ENCODE measurements at regions not wholly inside any gene's neighbourhood (a gene's known extent, or its start where the extent isn't known, plus 50 kb on each side); places are given as distances from the start of the nearest gene placed in this dataset.

DNA sequence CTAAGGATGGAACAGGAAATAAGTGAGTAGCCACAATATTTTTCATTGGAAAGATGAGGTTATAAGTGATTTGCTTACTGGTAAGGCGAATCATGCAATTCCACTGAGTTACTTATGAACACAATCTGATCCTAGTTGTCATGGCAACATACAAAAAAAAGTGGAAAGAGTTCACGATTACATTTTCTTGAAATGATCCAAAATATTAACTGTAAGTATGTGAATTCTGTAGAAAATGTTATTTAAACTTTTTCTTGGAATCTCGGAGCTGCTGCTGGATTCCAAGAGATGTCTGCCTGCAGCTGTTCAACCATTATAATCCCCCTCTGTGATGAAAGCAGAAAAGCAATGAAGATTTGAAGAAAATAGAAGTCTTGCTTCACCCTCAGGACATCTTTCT, 120.5 kb downstream of the KBTBD8 start:
- Histone ChIP-seq H2AFZ (ENCODE audit: low read depth, low read length) (no peak overlapping the region), H3K9me3 (ENCODE audit: low read length) (no peaks in the 10 kb centered on the region), H3K36me3 (ENCODE audit: insufficient read depth, low read length) (no peaks in the 10 kb centered on the region), H3K27me3 (ENCODE audit: insufficient read depth, low read depth, low read length) (no peaks in the 10 kb centered on the region), H4K20me1 (ENCODE audit: insufficient read depth) (no peaks in the 10 kb centered on the region), H3K4me3 (ENCODE audit: low read length) (no peak overlapping the region), H3F3A (ENCODE audit: insufficient read depth, low read length, poor library complexity, severe bottlenecking) (no peaks in the 10 kb centered on the region), H3K9me2 (ENCODE audit: insufficient read depth, low read length) (no peaks in the 10 kb centered on the region), H3K79me2 (replicated peaks; ENCODE audit: insufficient read depth, low read length) (no peaks in the 10 kb centered on the region), H3K4me2 (ENCODE audit: low read length) (no peak overlapping the region), H3K9ac (ENCODE audit: low read length) (no peak overlapping the region), H3K27ac (ENCODE audit: low read length) (no peak overlapping the region)
- TF ChIP-seq EZH2 (IDR thresholded peaks at IDR 0.05; ENCODE audit: borderline replicate concordance, insufficient read depth, low read length, poor library complexity, severe bottlenecking) (no peak), SMC3 (conservative IDR thresholded peaks at IDR 0.05; ENCODE audit: poor library complexity) (no peak)

GRCh38 chr3:67123914-67124313, 125.8 kb downstream of the KBTBD8 start:
- Histone ChIP-seq H3K9me3 (ENCODE audit: low read length) (no peaks in the 10 kb centered on the region), H3K9ac (ENCODE audit: low read length) (no peak overlapping the region), H3F3A (ENCODE audit: insufficient read depth, low read length, poor library complexity, severe bottlenecking) (no peaks in the 10 kb centered on the region), H3K36me3 (ENCODE audit: insufficient read depth, low read length) (no peaks in the 10 kb centered on the region), H3K9me2 (ENCODE audit: insufficient read depth, low read length) (no peaks in the 10 kb centered on the region), H2AFZ (ENCODE audit: low read depth, low read length) (no peak overlapping the region), H3K27me3 (ENCODE audit: insufficient read depth, low read depth, low read length) (no peaks in the 10 kb centered on the region), H3K4me3 (ENCODE audit: low read length) (no peak overlapping the region), H3K79me2 (replicated peaks; ENCODE audit: insufficient read depth, low read length) (no peaks in the 10 kb centered on the region), H3K4me2 (ENCODE audit: low read length) (no peak overlapping the region), H4K20me1 (ENCODE audit: insufficient read depth) (no peaks in the 10 kb centered on the region), H3K27ac (ENCODE audit: low read length) (no peak overlapping the region)
- TF ChIP-seq SMC3 (conservative IDR thresholded peaks at IDR 0.05; ENCODE audit: poor library complexity) (no peak), POLR2AphosphoS5 (IDR thresholded peaks at IDR 0.05) (no peak), EP300 (conservative IDR thresholded peaks at IDR 0.05; ENCODE audit: poor library complexity, severe bottlenecking) (no peak), TAF1 (IDR thresholded peaks at IDR 0.05; ENCODE audit: low read depth) (no peak), RAD21 (conservative IDR thresholded peaks at IDR 0.05) (no peak), MXI1 (conservative IDR thresholded peaks at IDR 0.05; ENCODE audit: poor library complexity, severe bottlenecking) (no peak), EZH2 (IDR thresholded peaks at IDR 0.05; ENCODE audit: borderline replicate concordance, insufficient read depth, low read length, poor library complexity, severe bottlenecking) (no peak), REST (IDR thresholded peaks at IDR 0.05; ENCODE audit: borderline replicate concordance) (no peak)

GRCh38 chr3:67127254-67127653, 129.1 kb downstream of the KBTBD8 start:
- H3K27ac ChIP-seq (ENCODE audit: low read length) = no peak overlapping the region
- H3K36me3 ChIP-seq (ENCODE audit: insufficient read depth, low read length) = no peaks in the 10 kb centered on the region
- no peaks in the 10 kb centered on the region for H3K27me3 ChIP-seq (ENCODE audit: insufficient read depth, low read depth, low read length)
- no peak overlapping the region for H2AFZ ChIP-seq (ENCODE audit: low read depth, low read length)
- no peak overlapping the region for H3K9ac ChIP-seq (ENCODE audit: low read length)
- no peaks in the 10 kb centered on the region for H4K20me1 ChIP-seq (ENCODE audit: insufficient read depth)
- H3K4me3 ChIP-seq (ENCODE audit: low read length) = no peak overlapping the region
- H3K9me3 ChIP-seq (ENCODE audit: low read length) = no peaks in the 10 kb centered on the region
- H3F3A ChIP-seq (ENCODE audit: insufficient read depth, low read length, poor library complexity, severe bottlenecking) = no peaks in the 10 kb centered on the region
- no peaks in the 10 kb centered on the region for H3K79me2 ChIP-seq (replicated peaks; ENCODE audit: insufficient read depth, low read length)
- H3K4me2 ChIP-seq (ENCODE audit: low read length) = no peak overlapping the region
- TF ChIP-seq POLR2AphosphoS5 (IDR thresholded peaks at IDR 0.05) (peak; percentile 79), EZH2 (IDR thresholded peaks at IDR 0.05; ENCODE audit: borderline replicate concordance, insufficient read depth, low read length, poor library complexity, severe bottlenecking) (no peak), EP300 (conservative IDR thresholded peaks at IDR 0.05; ENCODE audit: poor library complexity, severe bottlenecking) (peak; percentile 47), TAF1 (IDR thresholded peaks at IDR 0.05; ENCODE audit: low read depth) (no peak)
- H3K9me2 ChIP-seq (ENCODE audit: insufficient read depth, low read length) = no peaks in the 10 kb centered on the region

All from neural cell (in vitro differentiated cells).